NCI-H1092 (cell line): ENCODE measurements at regions not wholly inside any gene's neighbourhood (a gene's known extent, or its start where the extent isn't known, plus 50 kb on each side); places are given as distances from the start of the nearest gene placed in this dataset.
"Not testable (repeated sequence)": the region's sequence is repeated elsewhere in the genome, so short reads cannot be mapped to it uniquely, and the experiment has no call there.

Experiments
- DNase-seq: peaks from one replicate; lab custom pipeline; 2025; lab: John Stamatoyannopoulos, UW

GRCh38 chr10:42367532-42368230, 270.7 kb downstream of the ZNF33B start:
- peak; percentile 75 for DNase-seq

GRCh38 chr10:42351745-42352144, 286.6 kb downstream of the ZNF33B start:
- DNase-seq = no peak

- not testable (repeated sequence) for DNase-seq
Measured at GRCh38 chr10:42336593-42337337, 301.6 kb downstream of the ZNF33B start.

- DNase-seq = not testable (repeated sequence)
Measured at GRCh38 chr10:42335653-42336296, 302.6 kb downstream of the ZNF33B start.

- DNase-seq = no peak
Measured at GRCh38 chr10:42304341-42304740, 334.0 kb downstream of the ZNF33B start.

- DNase-seq = not testable (repeated sequence)
Measured at GRCh38 chr10:42281896-42282295, 356.5 kb downstream of the ZNF33B start.

- not testable (repeated sequence) for DNase-seq
Measured at GRCh38 chr10:42269788-42270187, 368.6 kb downstream of the ZNF33B start.

- not testable (repeated sequence) for DNase-seq
Measured at GRCh38 chr10:42263259-42263658, 375.1 kb downstream of the ZNF33B start.

- DNase-seq = not testable (repeated sequence)
Measured at GRCh38 chr10:42243002-42243401, 395.4 kb downstream of the ZNF33B start.

- DNase-seq = no peak
Measured at GRCh38 chr10:42242135-42242805, 396.1 kb downstream of the ZNF33B start.

- DNase-seq = not testable (repeated sequence)
Measured at GRCh38 chr10:42236401-42236800, 402.0 kb downstream of the ZNF33B start.

- DNase-seq = not testable (repeated sequence)
Measured at GRCh38 chr10:42235736-42236135, 402.6 kb downstream of the ZNF33B start.

- not testable (repeated sequence) for DNase-seq
Measured at GRCh38 chr10:42235241-42235640, 403.1 kb downstream of the ZNF33B start.

GRCh38 chr10:42234506-42234905, 403.9 kb downstream of the ZNF33B start:
- DNase-seq = not testable (repeated sequence)

- DNase-seq = not testable (repeated sequence)
Measured at GRCh38 chr10:42233461-42234206, 404.7 kb downstream of the ZNF33B start.

GRCh38 chr10:42232955-42233354, 405.4 kb downstream of the ZNF33B start:
- not testable (repeated sequence) for DNase-seq

GRCh38 chr10:42230812-42231211, 407.6 kb downstream of the ZNF33B start:
- not testable (repeated sequence) for DNase-seq

- DNase-seq = not testable (repeated sequence)
Measured at GRCh38 chr10:42230115-42230514, 408.3 kb downstream of the ZNF33B start.

- DNase-seq = not testable (repeated sequence)
Measured at GRCh38 chr10:42227859-42228258, 410.5 kb downstream of the ZNF33B start.

GRCh38 chr10:42193588-42193987, 444.8 kb downstream of the ZNF33B start:
- not testable (repeated sequence) for DNase-seq

- DNase-seq = not testable (repeated sequence)
Measured at GRCh38 chr10:42192450-42192849, 445.9 kb downstream of the ZNF33B start.
